ENCODE measurements at regions not wholly inside any gene's neighbourhood (a gene's known extent, or its start where the extent isn't known, plus 50 kb on each side); places are given as distances from the start of the nearest gene placed in this dataset.

GRCh38 chr11:80724366-80724765, 1283.5 kb upstream of the TENM4 start:
- TF ChIP-seq CTCF (IDR thresholded peaks at IDR 0.05) (no peak), POLR2A (IDR thresholded peaks at IDR 0.05) (no peak)
